DND-41 (cell line): ENCODE measurements at regions not wholly inside any gene's neighbourhood (a gene's known extent, or its start where the extent isn't known, plus 50 kb on each side); places are given as distances from the start of the nearest gene placed in this dataset.

ENCODE experiments used
- ATAC-seq: fragments of 200-7000 bp; cut with Tn5 transposase; 3 replicates; pipeline ENCODE4 v1.9.1; 2021; ENCODE audit warnings: low read depth; ENCODE audit not compliant: insufficient read depth
- DNase-seq: peaks from one replicate; pipeline ENCODE4 v3.0.0-alpha.2; 2020
- H2AFZ ChIP-seq: 2 replicates; pipeline ENCODE4 v1.6.0; 2012; ENCODE audit warnings: low read depth, low read length
- H3K27ac ChIP-seq: 2 replicates; pipeline ENCODE4 v1.5.1; 2012; ENCODE audit warnings: low read length, inconsistent platforms
- H3K27me3 ChIP-seq: fragments of 200-600 bp; sonication (generic); 2 replicates; pipeline ENCODE4 v1.6.0; 2012; ENCODE audit warnings: low read length, mild to moderate bottlenecking, inconsistent platforms; ENCODE audit not compliant: insufficient read depth, poor library complexity
- H3K36me3 ChIP-seq: 2 replicates; pipeline ENCODE4 v1.5.1; 2012; ENCODE audit warnings: low read length, inconsistent platforms; ENCODE audit not compliant: insufficient read depth
- H3K4me1 ChIP-seq: 2 replicates; pipeline ENCODE4 v1.5.1; 2012; ENCODE audit warnings: mild to moderate bottlenecking, low read length; ENCODE audit not compliant: insufficient read depth
- H3K4me2 ChIP-seq: 2 replicates; pipeline ENCODE4 v1.6.0; 2012; ENCODE audit warnings: mild to moderate bottlenecking, moderate library complexity, low read length, inconsistent platforms; ENCODE audit not compliant: insufficient read depth
- H3K4me3 ChIP-seq, 2 experiments: fragments of 200-600 bp in 1 of 2; shearing (Covaris generic) in 1 of 2; 2 replicates each; pipeline ENCODE4 v1.5.1; 2012 to 2016; ENCODE audit warnings: inconsistent platforms in 2 of 2, low read length in 2 of 2, mild to moderate bottlenecking in 2 of 2, low read depth in 1 of 2, moderate library complexity in 1 of 2
- H3K79me2 ChIP-seq: 2 replicates; pipeline ENCODE4 v1.6.0; 2012; ENCODE audit warnings: low read length, inconsistent platforms; ENCODE audit not compliant: insufficient read depth
- H3K9ac ChIP-seq: 2 replicates; pipeline ENCODE4 v1.6.0; 2012; ENCODE audit warnings: low read depth, mild to moderate bottlenecking, inconsistent platforms, low read length, moderate library complexity
- H3K9me3 ChIP-seq: 2 replicates; pipeline ENCODE4 v1.5.1; 2012; ENCODE audit warnings: low read length, moderate library complexity, mild to moderate bottlenecking, inconsistent platforms; ENCODE audit not compliant: insufficient read depth, severe bottlenecking
- H4K20me1 ChIP-seq: 2 replicates; pipeline ENCODE4 v1.6.0; 2012; ENCODE audit warnings: low read length; ENCODE audit not compliant: insufficient read depth
- CTCF ChIP-seq: IDR thresholded peaks from 2 replicates; pipeline ENCODE4 v1.5.1; 2012; ENCODE audit warnings: borderline replicate concordance, low read length, moderate library complexity, mild to moderate bottlenecking; ENCODE audit not compliant: poor library complexity, severe bottlenecking; ENCODE audit errors: extremely low read depth
- EZH2 ChIP-seq: IDR thresholded peaks from 3 replicates; pipeline ENCODE4 v1.6.1; 2012; ENCODE audit warnings: borderline replicate concordance, low read depth, mild to moderate bottlenecking, moderate library complexity, low read length, inconsistent platforms; ENCODE audit not compliant: severe bottlenecking

DNA sequence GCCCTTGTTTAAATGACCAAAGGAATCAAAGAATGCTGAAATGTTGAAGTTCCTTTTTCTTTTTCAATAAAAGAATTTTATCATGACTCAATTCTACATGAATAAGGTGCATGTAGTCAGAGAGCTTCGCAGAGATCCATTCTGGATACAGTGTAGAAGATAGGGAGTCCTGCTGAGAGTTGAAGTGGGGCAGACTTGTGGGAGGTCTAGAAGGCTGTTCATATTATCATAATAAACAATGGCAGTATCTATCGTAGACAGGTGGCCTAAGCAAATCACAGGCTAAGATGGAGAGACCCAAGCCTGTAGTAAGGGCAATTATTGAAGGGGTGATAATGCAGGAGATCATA, 1322.0 kb upstream of the CELF4 start:
- no peak overlapping the region for H3K4me3 ChIP-seq
- H3K9ac ChIP-seq = no peak overlapping the region
- no peak overlapping the region for H3K27ac ChIP-seq
- H3K4me2 ChIP-seq = no peak overlapping the region
- H3K9me3 ChIP-seq = no peaks in the 10 kb centered on the region
- H4K20me1 ChIP-seq = no peaks in the 10 kb centered on the region
- TF ChIP-seq CTCF (no peak), EZH2 (no peak)
- no peak overlapping the region for H2AFZ ChIP-seq
- H3K36me3 ChIP-seq = no peaks in the 10 kb centered on the region
- H3K79me2 ChIP-seq = no peaks in the 10 kb centered on the region
- H3K4me1 ChIP-seq = peaks cover 26% of the 10 kb centered on the region
- ATAC-seq (no peak), DNase-seq (no peak)
- H3K27me3 ChIP-seq = no peaks in the 10 kb centered on the region

DNA sequence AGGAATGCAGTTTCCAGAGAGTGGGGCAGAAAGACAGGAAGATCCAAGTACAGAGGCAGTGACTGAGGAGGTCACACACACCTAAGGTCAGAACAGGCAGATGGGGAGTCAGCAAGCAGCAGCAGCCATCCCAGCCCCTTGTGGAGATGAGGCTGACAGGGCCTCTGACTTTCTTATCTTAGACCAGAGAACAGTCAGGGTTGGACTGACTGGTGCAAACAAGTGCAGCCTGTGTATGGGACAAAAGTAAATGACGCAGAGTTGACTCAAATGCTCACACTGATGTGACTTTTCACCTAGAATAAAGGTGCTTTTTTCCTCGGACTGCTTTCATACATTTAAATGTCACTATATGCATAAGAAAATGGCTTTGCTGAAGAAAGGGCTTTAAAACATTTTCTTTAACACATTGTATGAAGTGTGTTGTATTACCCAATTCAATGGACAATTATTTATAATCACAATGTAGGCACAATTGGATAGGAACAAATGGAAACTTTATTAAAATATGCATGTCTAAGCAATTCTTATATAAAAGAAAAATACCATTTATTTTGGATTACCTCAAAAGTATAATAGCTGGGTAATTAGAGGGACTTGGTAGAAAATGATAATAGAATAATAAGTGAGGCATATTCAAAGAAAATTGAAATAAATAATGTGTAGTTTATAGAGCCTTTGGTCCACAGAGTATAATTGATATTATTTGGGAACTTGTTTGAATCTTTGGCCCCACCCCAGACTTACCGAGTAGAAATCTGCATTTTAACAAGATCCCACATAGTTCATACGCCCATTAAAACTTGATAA, 1321.5 kb upstream of the CELF4 start:
- ATAC-seq (peak; percentile 47; the same call in 2 of the 3 replicates), DNase-seq (no peak)
- Histone ChIP-seq H3K27me3 (no peaks in the 10 kb centered on the region), H3K79me2 (no peaks in the 10 kb centered on the region), H4K20me1 (no peaks in the 10 kb centered on the region), H3K9me3 (no peaks in the 10 kb centered on the region), H3K9ac (no peak overlapping the region), H3K4me3 (no peak overlapping the region), H3K36me3 (no peaks in the 10 kb centered on the region), H3K4me2 (no peak overlapping the region), H3K27ac (peak overlapping the region; percentile 47; the same call in 1 of the 2 replicates), H3K4me1 (peaks cover 26% of the 10 kb centered on the region), H2AFZ (peak overlapping the region; percentile 29; the same call in 1 of the 2 replicates)
- TF ChIP-seq CTCF = no peak
- no peak for TF ChIP-seq EZH2

- Histone ChIP-seq H3K4me1 (peaks cover 26% of the 10 kb centered on the region), H3K9ac (no peak overlapping the region), H3K9me3 (no peaks in the 10 kb centered on the region), H3K27me3 (no peaks in the 10 kb centered on the region), H2AFZ (no peak overlapping the region; the same call in 1 of the 2 replicates), H3K36me3 (no peaks in the 10 kb centered on the region), H4K20me1 (no peaks in the 10 kb centered on the region), H3K79me2 (no peaks in the 10 kb centered on the region), H3K4me2 (no peak overlapping the region), H3K4me3 (no peak overlapping the region), H3K27ac (peak overlapping the region; percentile 16; the same call in 1 of the 2 replicates)
- no peak for DNase-seq
- TF ChIP-seq CTCF (no peak), EZH2 (no peak)
- ATAC-seq = peak; percentile 68
Measured at GRCh38 chr18:38886235-38886634, 1320.6 kb upstream of the CELF4 start.
